IPS-NIHi7 (cell line): ENCODE measurements at regions not wholly inside any gene's neighbourhood (a gene's known extent, or its start where the extent isn't known, plus 50 kb on each side); places are given as distances from the start of the nearest gene placed in this dataset.

Experiments used
- DNase-seq: peaks from one replicate; pipeline ENCODE4 v3.0.0; 2012; ENCODE audit warnings: mixed read lengths; ENCODE audit errors: extremely low spot score

GRCh38 chr2:38203446-38203810, 127.5 kb upstream of the CYP1B1 start:
- DNase-seq = no peak

- DNase-seq = no peak
These were observed 126.9 kb upstream of the CYP1B1 start for GRCh38 chr2:38202713-38203445.

GRCh38 chr2:38201784-38202183, 125.8 kb upstream of the CYP1B1 start:
- no peak for DNase-seq

- no peak for DNase-seq
These were observed 124.6 kb upstream of the CYP1B1 start for GRCh38 chr2:38200598-38200997.

- DNase-seq = no peak
These were observed 123.2 kb upstream of the CYP1B1 start for GRCh38 chr2:38199127-38199526.

GRCh38 chr2:38194751-38195150, 118.8 kb upstream of the CYP1B1 start:
- no peak for DNase-seq

- no peak for DNase-seq
These were observed 117.0 kb upstream of the CYP1B1 start for GRCh38 chr2:38192976-38193375.

- no peak for DNase-seq
These were observed 116.1 kb upstream of the CYP1B1 start for GRCh38 chr2:38192046-38192445.

GRCh38 chr2:38191516-38191915, 115.6 kb upstream of the CYP1B1 start:
- DNase-seq = no peak

GRCh38 chr2:38190542-38191218, 114.7 kb upstream of the CYP1B1 start:
- DNase-seq = no peak

- no peak for DNase-seq
These were observed 111.6 kb upstream of the CYP1B1 start for GRCh38 chr2:38187541-38188011.

- DNase-seq = no peak
These were observed 109.1 kb upstream of the CYP1B1 start for GRCh38 chr2:38185012-38185491.

- DNase-seq = no peak
These were observed 106.6 kb upstream of the CYP1B1 start for GRCh38 chr2:38182492-38183003.

- no peak for DNase-seq
These were observed 106.0 kb upstream of the CYP1B1 start for GRCh38 chr2:38181806-38182491.

- no peak for DNase-seq
These were observed 104.8 kb upstream of the CYP1B1 start for GRCh38 chr2:38180754-38181153.

GRCh38 chr2:38178556-38179419, 102.8 kb upstream of the CYP1B1 start:
- DNase-seq = no peak

- DNase-seq = no peak
These were observed 102.2 kb upstream of the CYP1B1 start for GRCh38 chr2:38178119-38178518.

- DNase-seq = no peak
These were observed 100.7 kb upstream of the CYP1B1 start for GRCh38 chr2:38176619-38177021.

- DNase-seq = no peak
These were observed 98.9 kb upstream of the CYP1B1 start for GRCh38 chr2:38174646-38175423.

GRCh38 chr2:38174131-38174530, 98.2 kb upstream of the CYP1B1 start:
- DNase-seq = no peak

- DNase-seq = no peak
These were observed 97.7 kb upstream of the CYP1B1 start for GRCh38 chr2:38173683-38174082.
